NCI-H1417 (cell line): ENCODE measurements at regions not wholly inside any gene's neighbourhood (a gene's known extent, or its start where the extent isn't known, plus 50 kb on each side); places are given as distances from the start of the nearest gene placed in this dataset.
"Not testable (repeated sequence)": the region's sequence is repeated elsewhere in the genome, so short reads cannot be mapped to it uniquely, and the experiment has no call there.

Experiments used
- DNase-seq, 3 experiments: peaks; one replicate each; lab custom pipeline; 2025; lab: John Stamatoyannopoulos, UW

DNA sequence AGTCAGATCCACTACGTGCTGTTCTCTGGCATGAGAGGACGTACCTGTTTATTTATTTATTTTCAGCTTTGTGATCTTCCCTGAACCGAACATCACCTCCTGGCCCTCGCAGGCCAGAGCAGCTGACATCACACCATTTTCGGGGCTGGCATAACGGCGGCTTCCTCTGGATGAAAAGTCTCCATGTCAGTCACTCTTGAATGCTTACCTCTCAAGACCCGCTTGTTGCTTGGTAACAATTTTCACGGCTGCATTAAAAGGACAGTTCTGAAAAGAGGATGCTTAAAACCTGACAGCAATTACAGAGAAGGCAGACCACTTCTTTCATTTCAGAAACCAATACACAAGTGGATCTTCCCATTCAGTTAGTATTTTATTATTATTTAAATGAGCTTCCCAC lies 159.8 kb upstream of the CDH4 start:
- peak; percentile 23 to 93 (median 77) for DNase-seq

DNA sequence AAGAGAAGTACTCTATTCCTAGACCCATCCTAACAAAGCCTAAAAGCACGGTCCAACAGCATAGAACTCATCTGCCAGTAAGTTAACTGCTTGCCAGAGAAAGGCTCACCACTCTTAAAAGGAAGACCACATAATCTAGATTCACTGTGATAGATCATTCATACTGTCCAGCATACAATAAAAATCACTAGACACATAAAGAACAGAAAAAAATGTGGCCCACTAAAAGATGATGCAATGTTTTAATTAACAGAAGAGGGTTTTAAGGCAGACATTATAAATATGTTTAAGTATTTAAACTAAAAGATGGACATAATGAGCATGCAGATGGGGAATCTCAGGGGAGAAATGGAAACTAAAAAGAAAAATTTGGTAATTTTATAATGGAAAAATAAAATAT lies 157.5 kb upstream of the CDH4 start:
- no peak for DNase-seq

DNA sequence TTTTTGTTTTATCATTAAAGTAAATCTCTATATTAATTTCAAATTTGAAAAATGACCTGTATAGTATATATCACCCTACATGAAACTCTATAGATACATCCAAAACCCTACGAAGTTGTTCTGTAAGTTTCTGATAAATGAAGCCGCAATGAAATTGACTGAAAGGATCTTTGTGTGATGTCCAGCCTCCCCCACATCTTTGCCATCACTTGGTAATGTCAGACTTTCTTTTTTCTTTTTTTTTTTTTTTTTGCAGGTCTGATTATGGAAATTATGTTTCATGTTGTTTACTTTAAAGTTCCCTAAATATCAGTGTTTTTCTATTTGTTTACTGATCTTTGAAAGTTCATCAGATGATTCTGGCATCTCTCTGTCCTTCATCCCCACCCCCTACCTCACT lies 155.6 kb upstream of the CDH4 start:
- no peak for DNase-seq

DNA sequence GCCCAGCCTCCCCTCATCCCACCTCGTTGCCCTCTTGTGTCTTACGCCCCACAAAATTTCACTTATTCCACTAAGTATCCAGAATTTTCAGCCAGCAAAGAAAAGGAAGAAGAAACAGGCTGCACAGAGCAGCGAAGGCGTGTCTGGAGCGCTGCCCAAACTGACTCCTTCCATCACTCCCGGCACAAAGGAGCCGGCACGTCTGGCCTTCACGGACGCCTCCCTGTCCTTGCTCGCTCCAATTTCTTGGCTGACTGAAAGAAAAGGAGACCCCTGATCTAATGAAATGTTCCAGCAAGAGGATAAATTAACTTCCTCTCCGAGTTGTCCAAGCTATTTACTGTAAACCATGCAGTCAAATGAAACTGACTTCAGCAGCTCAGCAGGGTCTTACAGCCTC lies 152.3 kb upstream of the CDH4 start:
- no peak for DNase-seq

DNA sequence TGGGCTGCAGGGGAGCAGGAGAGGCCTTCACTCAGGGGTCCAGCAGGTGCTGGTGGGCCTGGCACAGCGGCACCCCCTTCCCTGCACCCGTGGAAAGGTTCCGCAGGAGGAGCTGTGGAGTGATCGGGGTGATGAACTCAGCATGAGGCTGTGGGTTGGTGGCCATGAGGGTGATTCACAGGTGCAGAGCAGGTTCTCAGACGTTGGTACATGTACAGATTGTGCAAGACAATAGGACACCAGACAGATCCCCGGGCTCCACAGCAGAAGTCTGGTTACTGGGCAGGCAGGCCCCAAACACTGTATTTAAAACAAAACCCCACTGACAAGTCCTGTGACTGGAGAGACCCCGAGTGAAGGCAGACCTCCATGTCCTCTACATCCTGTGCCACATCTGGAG lies 151.6 kb upstream of the CDH4 start:
- DNase-seq, result no peak

DNA sequence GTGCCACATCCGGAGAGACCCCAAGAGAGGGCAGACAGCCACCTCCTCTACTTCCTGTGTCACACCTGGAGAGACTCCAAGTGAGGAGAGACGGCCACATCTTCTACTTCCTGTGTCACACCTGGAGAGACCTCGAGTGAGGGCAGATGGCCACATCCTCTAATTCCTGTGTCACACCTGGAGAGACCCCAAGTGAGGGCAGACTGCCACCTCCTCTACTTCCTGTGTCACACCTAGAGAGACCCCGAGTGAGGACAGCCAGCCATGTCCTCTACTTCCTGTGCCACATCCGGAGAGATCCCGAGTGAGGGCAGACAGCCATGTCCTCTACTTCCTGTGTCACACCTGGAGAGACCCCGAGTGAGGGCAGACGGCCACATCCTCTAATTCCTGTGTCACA lies 150.7 kb upstream of the CDH4 start:
- not testable (repeated sequence) for DNase-seq

DNA sequence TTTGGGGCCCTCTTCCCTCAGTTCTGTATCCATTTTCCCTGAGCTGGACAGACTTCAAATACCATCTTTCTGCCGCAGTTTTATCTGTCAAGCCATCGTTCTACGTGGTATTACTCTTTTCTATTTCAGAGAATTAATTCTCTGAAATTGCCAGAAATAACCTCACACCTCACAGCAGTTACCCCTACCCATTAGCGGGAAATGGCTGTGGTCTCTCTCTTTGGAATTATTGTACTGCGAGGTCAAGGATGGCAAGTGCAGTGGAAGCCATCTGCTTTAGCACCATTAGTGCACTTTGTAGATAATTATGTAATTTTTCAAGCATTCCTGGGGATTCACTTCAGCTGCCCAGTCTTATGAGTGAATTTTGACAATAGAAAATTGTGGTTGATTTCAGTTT lies 147.8 kb upstream of the CDH4 start:
- DNase-seq, result peak in 1 of 3 experiments; percentile 44

DNA sequence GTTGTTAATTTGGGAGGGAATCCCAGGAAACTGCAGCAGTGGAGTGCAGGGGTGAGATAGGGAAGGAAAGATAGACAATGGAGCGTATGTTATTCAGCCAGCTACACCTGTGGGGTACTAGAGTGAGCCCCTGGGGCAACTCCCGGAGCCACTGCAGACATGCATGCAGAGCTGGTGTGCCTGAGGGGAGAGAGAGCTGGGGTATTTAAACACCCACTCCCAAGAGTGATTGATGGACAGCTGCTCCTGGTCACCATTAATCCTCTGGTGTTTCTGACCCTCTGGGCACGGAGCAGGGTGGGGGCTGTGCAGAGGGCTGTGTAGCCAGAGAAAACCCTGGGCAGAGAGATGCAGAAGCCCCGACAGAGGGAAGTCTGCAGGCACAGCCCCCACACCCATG lies 146.7 kb upstream of the CDH4 start:
- DNase-seq, result peak in 1 of 3 experiments; percentile 36

DNA sequence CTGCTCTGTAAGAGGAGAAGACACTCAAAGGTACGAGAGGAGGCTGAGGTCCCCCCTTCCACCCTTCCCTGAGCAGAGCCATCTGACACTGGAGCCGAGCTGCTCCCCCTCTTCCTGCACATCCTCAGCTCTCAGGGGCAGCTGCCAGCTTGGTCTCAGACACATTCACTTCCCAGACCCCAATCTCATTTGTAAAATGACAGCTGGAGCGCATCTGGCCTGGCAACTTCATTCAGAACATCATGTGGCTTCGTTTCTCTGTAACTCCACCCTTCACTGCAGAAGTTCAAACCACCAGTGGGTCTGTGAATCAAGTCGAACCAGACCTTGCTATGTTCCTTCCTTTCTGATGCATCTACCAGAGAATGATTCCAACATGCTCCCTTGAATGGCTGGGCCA lies 145.6 kb upstream of the CDH4 start:
- DNase-seq, result no peak

DNA sequence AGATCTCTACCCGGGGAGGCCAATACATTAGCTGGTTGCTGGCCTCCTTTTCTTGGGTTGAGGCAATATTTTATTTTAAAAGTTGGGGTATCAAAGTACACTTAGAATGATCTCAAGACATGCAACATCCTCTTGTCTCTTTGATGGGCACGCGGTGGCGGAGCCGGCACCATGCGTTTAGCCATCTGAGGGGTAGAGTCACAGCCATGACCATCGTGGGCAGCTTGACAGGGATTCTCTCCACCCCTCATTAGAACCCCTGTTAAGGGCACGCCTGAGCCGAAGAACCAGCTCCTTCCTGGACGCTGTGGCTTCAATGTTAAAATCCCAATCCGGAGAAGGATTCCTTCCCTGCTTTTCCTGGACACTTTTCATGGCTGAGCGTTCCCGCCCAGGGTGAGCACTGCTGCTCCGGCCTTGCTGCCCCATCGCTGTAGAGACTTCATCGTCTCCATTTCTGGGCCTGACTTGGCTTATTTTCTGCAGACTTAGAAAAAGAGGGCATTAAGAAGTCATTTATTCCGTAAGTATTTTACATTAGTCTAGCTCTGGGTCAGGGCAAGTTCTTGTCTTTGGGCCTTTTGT lies 142.7 kb upstream of the CDH4 start:
- DNase-seq, result no peak

DNA sequence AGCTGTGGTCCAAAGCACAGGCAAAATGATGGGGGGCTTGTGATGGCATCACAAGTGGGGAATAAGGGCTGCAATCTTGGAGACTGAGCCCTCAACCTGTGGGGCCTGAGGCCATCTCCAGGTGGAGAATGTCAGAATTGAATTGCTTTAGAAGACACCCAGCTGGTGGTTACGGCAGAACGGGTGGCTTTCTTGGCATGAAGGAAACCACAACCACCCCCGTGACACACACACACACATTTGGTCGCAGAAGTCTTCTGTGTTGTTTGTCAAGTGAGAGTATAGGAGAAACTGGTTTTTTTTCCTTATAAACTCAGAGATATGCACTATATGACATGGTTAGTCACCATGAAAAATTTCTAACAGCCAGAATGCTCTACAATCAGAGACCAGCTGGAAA lies 139.5 kb upstream of the CDH4 start:
- DNase-seq, result no peak

DNA sequence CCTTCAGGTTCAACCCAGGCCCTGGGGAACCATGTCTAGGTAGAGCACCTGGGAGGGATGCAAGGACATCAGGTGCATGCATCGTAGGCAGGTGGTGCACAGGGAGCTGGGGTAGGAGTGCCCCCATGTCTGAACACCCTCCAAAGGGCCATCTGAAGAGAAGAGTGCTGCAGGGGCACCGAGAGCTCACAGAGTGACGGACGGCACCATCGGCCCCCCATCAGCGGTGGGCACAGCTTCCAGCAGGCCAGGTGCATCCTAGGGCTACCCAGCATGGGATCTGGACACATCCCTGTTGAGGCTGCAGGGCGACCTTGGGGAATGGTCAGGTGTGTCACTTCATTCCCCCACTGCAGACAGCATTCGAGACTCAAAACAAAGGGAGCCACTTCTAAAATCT lies 138.3 kb upstream of the CDH4 start:
- DNase-seq, result no peak

DNA sequence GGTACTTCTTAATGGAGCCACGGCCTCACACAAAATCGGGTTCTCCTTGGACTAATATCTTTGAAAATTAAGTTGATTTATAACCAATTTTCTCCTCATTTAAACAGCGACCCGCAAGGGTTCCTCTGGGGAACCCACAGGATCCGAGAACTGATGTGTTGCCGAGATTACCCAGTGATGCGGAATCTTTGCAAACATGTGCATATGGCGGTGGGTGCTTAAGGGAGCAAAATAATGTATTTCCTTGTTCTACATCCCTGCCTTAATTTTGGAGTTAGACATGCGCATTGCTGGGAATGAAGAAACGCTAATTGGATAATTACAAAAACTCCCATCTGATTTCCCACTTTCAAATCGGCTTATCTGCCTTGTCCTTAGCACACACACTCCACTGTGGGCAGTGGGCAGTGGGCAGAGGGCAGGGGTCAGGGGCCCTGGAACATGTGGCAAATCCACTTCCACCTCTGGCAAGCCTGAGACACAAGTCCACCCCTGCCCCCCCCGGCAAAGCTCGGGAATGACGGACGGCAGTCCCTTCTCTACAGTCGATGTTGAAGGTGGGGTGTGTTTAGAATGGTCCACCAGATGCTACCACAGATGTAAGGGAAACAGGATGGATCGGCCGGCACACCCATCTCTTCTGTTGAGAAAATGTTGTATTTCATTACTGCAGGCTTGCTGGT lies 137.4 kb upstream of the CDH4 start:
- no peak for DNase-seq

DNA sequence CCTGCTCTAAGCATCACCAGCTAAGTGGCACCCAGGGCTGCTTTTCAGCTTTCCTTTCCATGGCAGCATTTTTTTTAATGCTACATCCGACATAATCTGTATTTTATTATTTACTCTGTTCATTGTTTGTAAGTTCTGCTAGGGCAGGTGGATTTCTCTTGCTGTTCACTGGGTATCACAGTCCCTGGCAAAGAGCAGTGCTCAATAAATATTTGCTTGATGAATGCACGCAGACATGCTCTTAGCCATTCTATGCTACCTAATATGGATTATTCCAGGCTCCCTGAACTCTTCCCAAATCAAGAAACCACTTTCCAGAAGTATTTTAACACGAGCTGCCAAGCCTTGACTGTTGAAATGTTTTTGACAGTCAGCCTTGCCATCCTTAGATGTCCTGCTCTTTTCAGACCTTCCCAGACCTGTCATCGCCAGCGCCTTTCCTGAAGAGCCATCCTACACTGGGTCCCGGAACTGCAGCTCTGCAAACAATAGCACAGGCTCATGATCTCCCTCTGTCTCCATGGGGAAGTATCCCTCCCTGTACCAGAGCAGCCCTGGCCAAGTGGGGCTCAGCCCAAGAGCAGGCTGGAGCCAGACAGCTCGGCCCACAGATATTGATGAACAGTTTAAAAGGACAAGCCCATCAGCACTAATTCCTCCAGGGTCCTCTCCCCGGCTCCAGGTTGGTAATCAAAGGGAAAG lies 136.5 kb upstream of the CDH4 start:
- DNase-seq, result peak in 2 of 3 experiments; percentile 62 to 81

DNA sequence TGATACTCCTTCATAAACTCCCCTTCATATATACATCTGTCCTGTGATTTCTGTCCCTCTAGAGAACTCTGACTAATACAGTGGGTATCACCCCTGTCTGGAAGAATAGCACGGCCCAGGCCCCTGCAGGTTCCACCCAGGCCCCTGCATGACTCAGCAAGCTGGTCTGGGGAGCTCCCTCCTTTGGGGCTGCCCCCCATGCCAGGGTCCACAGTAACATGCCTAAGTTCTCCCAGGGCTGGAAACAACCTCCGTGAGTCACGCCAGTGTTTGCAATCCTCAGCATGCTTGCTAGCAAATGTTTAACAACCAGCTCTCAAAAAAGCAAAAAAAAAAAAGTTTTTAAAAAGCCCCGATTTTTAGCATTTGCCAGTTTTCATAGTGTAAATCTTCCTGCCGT lies 134.3 kb upstream of the CDH4 start:
- DNase-seq, result no peak

DNA sequence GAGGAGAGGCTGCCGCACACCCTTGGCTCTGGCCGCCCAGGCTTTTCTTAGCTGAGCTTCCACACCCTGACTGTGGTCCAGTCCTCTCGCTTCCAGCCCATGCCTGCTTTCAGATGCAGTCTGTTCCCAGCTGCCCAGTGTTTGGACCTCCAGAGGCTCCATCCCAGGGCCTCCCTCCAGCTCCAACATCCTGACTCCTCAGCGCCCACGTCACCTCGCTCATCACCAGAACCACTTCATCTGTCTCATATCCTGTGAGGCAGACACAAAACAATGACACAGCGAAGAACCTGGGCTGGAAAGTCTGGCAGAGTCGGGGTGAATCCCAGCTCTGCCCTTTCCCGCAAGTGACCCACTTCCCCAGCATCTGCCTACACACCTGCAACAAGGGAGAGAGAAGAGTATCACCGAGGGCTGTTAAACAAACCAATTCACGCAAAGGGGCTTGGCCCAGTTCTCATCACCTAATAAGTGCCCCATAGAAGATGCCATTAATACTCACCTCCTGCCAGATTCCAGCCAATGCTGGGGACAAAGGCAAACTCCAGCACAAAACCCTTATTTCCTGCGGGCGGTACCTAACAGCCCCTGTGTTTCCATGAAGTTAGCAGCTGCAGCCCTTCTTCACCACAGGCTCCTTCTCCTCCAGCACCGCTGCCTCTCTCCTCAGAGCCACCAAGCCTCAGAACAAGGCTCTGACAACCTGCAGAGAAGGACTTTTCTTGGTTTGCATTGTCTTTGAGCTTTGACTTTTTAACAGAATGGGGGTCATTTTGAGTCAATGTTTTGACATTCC lies 133.4 kb upstream of the CDH4 start:
- DNase-seq, result no peak

DNA sequence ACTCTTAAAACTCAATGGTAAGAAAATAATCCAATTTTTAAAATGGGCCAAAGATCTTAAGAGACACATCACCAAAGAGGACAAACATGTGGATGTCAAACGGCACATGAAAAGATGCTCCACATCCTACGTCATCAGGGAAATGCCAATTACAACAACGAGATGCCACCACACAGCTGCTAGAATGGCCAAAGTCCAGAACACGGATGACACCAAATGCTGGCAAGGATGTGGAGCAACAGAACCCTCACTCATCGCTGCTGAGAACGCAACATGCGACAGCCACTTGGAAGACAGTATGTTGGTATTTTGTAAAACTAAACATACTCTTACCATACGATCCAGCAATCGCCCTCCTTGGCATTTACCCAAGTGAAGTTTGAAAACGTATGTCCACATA lies 132.8 kb upstream of the CDH4 start:
- DNase-seq, result no peak

DNA sequence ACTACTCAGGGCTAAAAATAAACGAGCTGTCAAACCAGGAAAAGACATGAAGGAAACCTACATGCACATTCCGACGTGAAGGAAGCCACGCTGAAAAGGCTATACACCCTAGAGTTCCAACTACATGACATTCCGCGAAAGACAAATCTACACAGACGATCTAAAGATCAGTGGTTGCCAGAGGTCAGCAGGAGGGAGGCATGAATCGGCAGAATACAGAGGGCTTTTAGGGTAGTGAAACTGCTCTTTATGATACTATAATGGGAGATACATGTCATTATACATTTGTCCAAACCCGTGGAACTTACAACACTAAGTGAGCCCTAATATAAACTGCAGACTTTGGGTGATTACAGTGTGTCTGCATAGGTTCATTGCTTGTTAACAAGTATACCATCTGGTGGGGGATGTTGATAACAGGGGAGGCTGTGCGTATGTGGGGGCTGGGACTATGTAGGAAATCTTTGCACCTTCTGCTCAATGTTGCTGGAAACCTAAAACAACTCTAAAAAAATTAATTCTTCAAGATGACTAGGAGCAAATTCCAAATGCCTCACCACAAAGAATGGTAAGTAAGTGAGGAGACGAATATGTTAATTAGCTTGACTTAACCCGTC lies 132.2 kb upstream of the CDH4 start:
- DNase-seq, result no peak

DNA sequence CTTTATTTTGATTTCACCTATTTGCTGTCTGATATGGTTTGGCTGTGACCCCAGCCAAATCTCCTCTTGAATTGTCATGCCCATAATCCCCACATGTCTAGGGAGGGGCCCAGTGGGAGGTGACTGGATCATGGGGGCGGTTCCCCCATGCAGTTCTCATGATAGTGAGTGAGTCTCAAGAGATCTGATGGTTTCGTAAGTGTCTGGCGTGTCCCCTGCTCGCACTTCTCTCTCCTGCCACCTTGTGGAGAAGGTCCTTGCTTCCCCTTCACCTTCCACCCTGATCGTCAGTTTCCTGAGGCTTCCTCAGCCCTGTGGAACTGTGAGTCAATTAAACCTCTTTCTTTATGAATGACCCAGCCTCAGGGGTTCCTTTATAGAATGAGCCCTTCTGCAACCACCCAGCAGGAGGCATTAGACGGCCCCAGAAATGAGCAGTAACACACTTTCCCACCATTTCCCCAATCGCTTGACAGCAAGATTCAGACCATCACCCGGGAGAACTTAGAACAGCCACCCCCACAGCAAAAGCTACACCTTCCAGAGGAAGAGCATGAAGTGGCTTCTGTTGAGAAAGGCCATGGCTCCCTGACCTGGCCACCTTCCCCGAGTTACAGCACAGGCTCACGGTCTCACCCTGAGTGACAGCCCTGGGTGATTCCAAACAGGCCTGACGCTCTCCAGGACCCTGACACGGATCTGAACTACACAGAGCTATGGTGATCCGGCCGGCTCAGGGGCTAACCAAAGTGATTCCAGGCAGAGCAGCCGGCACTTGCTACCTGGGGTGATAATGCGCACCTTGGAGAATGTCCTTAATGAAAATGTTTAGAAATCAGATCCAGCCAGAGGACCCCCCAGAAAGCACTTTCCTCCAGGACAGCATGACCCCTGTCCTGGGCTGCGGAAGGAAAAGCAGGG lies 131.2 kb upstream of the CDH4 start:
- peak; percentile 65 to 94 (median 83) for DNase-seq

DNA sequence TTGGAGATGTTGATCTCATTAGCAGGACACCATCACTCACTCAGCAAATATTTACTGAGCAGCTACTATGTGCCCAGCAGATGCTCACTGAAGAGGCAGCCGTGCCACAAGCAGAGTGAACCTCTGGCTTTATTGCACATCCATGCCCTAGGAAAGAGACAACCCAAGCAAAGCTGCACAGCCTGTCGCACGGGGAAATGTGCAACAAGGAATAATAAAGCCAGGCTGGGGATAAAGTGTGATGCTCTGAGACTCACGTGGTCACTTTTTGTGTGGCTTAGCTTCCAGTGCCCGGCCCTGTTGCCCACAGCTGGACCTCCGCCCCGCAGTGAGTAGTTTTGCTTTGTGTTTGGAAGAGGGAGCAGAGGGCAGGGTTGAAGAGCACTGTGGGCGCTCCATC lies 130.4 kb upstream of the CDH4 start:
- no peak for DNase-seq

DNA sequence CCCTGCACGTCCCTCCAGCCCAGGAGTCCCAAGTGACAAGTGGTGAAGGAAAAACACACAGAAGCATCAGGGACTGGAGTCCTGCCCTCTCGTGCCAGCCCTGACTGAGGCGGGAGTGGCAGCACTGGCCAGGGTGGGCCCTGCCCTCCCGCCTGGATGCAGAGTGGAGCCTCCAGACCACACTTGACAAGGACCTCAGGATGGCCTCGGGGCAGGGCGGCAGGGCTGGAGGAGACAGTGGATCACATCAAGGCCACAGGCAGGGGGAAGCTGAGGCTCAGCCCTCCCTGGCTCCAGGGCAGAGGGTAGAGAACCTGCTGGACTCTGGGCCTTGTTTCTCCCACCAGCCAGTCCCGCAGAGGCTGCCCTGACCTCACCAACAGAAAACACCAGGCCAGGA lies 128.8 kb upstream of the CDH4 start:
- DNase-seq, result no peak
